UCSD-AML1 (cell line): ENCODE measurements at regions not wholly inside any gene's neighbourhood (a gene's known extent, or its start where the extent isn't known, plus 50 kb on each side); places are given as distances from the start of the nearest gene placed in this dataset.
"Not testable (repeated sequence)": the region's sequence is repeated elsewhere in the genome, so short reads cannot be mapped to it uniquely, and the experiment has no call there.

ENCODE experiments used
- DNase-seq: peaks from one replicate; lab custom pipeline; 2025; ENCODE audit not compliant: unreplicated experiment; lab: John Stamatoyannopoulos, UW

GRCh38 chr7:50920031-50920635 lies 137.4 kb upstream of the GRB10 start:
- no peak for DNase-seq

GRCh38 chr7:50915621-50916020 lies 132.9 kb upstream of the GRB10 start:
- no peak for DNase-seq

DNA sequence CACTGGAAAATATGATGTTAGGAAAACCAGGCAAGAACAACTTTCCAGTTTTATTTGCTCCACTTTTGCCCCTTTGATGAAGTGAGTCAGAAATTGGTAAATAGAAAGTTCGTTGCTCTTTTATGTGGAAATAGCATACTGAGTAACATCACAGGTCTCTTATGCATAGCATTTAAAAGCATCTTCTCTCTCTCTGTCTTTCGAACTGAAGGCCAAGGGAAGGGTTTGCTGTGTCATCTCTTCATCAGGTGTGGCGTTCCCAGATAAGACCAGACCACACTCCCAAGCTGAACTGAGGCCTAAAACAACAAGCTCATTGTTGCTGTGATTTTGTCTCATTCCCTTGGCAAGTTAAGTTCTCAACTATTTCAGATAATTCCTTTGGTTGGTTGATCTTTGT lies 131.8 kb upstream of the GRB10 start:
- DNase-seq, result no peak

- no peak for DNase-seq
Measured at GRCh38 chr7:50908628-50909290, 126.1 kb upstream of the GRB10 start.

DNA sequence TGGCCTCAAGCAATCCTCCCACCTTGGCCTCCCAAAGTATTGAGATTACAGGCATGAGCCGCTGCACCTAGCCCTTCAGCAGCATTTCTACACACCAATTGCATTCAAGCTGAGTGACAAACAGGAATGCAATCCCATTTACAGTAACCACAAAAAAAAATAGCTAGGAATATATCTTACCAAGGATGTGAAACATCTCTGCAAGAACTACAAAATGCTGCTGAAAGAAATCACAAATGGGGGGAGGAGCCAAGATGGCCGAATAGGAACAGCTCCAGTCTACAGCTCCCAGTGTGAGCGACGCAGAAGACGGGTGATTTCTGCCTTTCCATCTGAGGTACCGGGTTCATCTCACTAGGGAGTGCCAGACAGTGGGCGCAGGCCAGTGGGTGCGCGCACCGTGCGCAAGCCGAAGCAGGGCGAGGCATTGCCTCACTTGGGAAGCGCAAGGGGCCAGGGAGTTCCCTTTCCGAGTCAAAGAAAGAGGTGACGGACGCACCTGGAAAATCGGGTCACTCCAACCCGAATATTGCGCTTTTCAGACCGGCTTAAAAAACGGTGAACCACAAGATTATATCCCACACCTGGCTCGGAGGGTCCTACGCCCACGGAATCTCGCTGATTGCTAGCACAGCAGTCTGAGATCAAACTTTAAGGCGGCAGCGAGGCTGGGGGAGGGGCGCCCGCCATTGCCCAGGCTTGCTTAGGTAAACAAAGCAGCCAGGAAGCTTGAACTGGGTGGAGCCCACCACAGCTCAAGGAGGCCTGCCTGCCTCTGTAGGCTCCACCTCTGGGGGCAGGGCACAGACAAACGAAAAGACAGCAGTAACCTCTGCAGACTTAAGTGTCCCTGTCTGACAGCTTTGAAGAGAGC lies 116.1 kb upstream of the GRB10 start:
- DNase-seq, result not testable (repeated sequence)

DNA sequence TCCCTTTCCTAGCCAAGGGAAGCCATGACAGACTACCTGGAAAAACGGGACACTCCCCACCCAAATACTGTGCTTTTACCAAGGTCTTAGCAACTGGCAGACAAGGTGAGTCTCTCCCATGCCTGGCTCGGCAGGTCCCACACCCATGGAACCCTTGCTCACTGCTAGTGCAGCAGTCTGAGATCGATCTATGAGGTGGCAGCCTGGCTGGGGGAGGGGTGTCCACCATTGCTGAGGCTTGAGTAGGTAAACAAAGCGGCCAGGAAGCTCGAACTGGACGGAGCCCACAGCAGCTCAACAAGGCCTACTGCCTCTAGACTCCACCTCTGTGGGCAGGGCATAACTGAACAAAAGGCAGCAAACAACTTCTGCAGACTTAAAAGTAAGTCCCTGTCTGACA lies 104.4 kb upstream of the GRB10 start:
- DNase-seq, result not testable (repeated sequence)

GRCh38 chr7:50872437-50872836 lies 89.7 kb upstream of the GRB10 start:
- DNase-seq, result no peak

DNA sequence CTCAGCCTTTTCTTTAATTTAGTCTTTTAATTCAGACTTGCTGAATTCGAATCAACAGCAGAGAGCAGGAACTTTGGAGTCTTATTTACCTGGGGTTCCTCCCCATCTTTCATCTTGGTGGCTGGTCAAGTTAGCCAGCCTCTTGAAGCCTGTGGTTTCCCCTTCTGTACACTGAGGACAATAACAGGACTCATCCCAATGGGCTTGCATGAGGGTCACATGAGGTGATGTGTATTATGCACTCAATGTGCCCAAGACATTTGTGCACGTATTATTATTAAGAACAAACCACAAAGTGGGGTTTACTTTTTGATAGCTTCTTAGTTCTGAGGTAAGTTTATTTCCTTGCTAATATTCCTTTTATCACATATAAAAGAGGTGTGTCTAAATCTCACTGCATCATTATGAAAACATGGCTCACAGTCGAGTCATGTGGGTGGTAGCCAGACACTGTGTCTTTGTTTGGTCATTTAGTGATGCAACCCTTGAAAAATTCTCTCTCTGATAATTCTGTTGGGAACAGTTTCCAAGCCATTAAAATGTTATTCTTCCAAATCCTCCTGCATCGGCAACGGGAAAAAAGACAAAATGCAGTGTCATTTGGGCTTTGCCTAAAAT lies 86.5 kb upstream of the GRB10 start:
- no peak for DNase-seq

GRCh38 chr7:50868426-50869100 lies 85.9 kb upstream of the GRB10 start:
- no peak for DNase-seq

DNA sequence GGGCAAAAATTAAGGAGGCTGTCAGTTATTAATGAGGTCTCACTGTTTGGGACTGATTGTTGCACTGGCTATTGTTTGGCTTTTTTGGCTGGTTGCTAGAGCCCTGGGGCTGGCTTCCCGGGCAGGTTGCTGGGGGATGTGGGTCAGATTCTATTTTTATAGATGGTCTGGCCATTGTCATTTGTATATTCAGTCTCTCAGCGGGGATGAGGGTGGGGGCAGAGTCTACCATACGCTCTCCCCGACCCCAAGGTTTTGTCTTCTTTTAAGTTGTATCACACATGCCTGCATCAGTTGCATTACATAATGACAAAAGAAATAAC lies 84.3 kb upstream of the GRB10 start:
- no peak for DNase-seq

GRCh38 chr7:50866343-50867033 lies 83.8 kb upstream of the GRB10 start:
- no peak for DNase-seq

- no peak for DNase-seq
Measured at GRCh38 chr7:50865450-50865849, 82.8 kb upstream of the GRB10 start.

DNA sequence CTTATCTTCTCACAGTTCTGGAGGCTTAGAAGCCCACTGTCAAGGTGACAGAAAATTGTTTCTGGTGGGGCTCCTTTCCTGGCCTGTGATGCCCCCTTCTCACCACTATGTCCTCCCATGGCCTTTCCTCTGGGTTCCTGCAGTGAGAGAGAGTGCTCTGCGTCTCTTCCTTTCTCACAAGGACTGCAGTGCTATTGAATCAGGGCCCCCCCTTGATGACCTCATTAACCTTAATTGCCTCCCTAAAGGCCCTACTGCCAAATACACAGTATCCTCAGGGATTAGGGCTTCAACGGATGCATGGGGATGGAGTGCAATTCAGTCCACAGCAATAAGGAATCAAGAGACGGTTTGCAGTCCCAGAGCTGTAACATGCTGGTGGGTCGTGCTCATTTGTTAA lies 82.0 kb upstream of the GRB10 start:
- no peak for DNase-seq

GRCh38 chr7:50863053-50863452 lies 80.4 kb upstream of the GRB10 start:
- peak; percentile 13 for DNase-seq

DNA sequence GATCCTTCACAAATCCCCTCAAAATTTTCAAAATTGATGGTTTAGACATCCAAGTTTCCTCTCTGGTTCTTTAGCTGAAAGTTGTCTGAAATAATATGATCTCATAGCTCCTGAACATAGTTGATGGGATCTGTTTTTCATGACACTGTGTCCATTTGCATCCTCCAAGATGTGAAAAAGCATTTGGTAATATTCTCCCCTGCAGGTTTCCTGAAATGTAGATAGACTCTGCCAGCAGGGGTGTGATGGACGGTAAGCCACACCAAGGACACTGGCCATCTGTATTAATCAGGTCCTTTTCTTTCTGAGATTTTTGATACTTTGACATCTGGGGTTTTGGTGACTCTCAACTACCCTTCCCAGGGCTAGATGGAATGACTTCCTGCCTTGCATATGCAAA lies 79.6 kb upstream of the GRB10 start:
- DNase-seq, result no peak

DNA sequence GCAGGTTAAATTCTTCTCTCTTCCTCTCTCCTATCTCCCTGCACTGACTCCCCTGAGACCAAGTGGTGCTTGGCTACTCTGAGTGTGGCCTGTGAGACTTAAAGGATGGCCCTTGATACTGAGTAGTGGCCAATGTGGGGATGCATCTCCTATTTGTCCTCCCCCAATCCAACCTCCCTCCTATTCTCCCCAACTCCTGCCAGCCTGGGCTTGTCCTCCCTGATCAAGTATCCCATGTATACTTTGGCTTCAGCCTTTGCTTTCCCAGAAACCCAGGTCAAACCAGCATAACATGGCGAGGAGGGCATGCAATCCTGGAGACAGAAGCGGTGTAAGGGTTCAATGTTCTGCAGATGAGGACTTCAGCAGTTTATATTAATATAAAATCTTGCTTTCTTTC lies 77.9 kb upstream of the GRB10 start:
- DNase-seq, result no peak

DNA sequence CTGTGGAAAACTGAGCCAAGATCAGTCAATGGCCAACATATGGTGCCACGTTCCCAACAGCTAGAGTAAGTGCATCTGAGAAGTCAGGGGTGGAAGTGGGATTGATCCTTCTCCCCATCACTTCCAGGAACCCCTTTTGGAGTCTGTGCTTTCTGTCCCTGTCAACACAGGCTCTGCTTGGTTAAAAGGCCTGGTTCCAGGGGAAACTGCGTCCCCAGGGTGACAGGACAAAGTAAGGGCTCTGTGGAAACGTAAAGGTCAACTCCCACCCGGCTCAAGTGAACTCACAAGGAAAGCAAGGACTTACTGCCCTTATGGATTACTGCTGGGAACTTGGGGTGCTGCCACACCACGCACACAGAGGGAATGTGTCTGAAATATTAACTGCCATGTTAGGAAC lies 77.5 kb upstream of the GRB10 start:
- no peak for DNase-seq

DNA sequence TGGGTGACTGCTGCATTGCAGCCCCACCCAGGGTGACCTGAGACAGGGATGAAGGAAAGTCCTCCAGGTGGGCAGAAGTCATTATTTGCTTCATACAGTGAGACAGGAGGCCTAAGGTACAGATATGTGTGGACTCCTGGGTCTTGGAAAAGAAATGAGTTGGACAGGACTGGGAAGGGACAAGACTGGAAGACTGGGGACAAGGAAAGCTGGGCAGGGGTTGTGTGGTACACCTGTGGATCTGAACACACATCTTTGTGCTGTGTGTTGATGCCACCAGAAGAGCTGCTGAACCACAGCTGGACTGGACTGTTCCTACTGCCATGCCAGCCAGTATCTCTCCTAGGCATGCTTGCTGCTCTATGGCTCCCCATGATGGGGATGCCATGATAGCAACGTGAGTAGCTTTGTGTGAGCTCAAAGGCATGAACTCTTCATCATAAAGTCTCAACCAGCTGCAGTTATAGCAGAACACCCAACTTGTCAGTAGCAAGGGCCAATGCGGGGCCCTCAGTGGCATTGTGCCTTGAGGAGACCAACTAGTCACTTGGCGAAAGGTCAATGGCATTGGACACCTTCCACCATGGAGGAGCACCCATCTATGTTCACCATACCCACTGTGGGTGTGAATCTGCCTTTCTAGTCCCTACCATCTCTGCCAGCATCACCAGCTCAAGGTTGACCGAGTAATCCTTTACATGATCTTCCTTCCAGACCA lies 76.0 kb upstream of the GRB10 start:
- no peak for DNase-seq

GRCh38 chr7:50857804-50858489 lies 75.3 kb upstream of the GRB10 start:
- DNase-seq, result no peak

- no peak for DNase-seq
Measured at GRCh38 chr7:50856806-50857205, 74.1 kb upstream of the GRB10 start.
